Lower lobe of right lung (tissue), 2 donors: ENCODE measurements at regions not wholly inside any gene's neighbourhood (a gene's known extent, or its start where the extent isn't known, plus 50 kb on each side); places are given as distances from the start of the nearest gene placed in this dataset.
A peak's percentile ranks its signal among the peaks of the same experiment; 100 is the strongest.

Source experiments
- ATAC-seq, 2 donors: fragments of 200-7000 bp; cut with Tn5 transposase; one replicate each; pipeline ENCODE4 v1.9.1; 2020 to 2022; ENCODE audit warnings: mild to moderate bottlenecking in 2 of 2, moderate library complexity in 2 of 2
- DNase-seq: peaks from one replicate; pipeline ENCODE4 v3.0.0-alpha.2; 2020
- H3K27ac ChIP-seq: fragments of 200-600 bp; one replicate; pipeline ENCODE4 v1.8.0; 2022
- H3K27me3 ChIP-seq: fragments of 200-600 bp; one replicate; pipeline ENCODE4 v1.8.0; 2022; ENCODE audit warnings: low read depth
- H3K36me3 ChIP-seq: fragments of 200-600 bp; one replicate; pipeline ENCODE4 v1.8.0; 2022; ENCODE audit warnings: mild to moderate bottlenecking
- H3K4me1 ChIP-seq: fragments of 200-600 bp; one replicate; pipeline ENCODE4 v1.8.0; 2022
- H3K4me3 ChIP-seq: fragments of 200-600 bp; one replicate; pipeline ENCODE4 v1.8.0; 2022; ENCODE audit warnings: mild to moderate bottlenecking
- H3K9me3 ChIP-seq: fragments of 200-600 bp; one replicate; pipeline ENCODE4 v1.8.0; 2022
- CTCF ChIP-seq: fragments of 200-600 bp; IDR thresholded peaks from one replicate; pipeline ENCODE4 v1.8.0; 2022; ENCODE audit warnings: antibody characterized with exemption, mild to moderate bottlenecking
- intact Hi-C: fragments of 100-400 bp; cut with DNase I; formaldehyde crosslinking; loops from one replicate; pipeline ENCODE4 v1.11.0; 2022
- donor health status: DM: no; HTN: yes; CAD: no; lungs with severe emphysema.

- intact Hi-C loops, result no loop called here
- Histone ChIP-seq H3K27me3 (peaks cover 4% of the 10 kb centered on the region), H3K9me3 (no peaks in the 10 kb centered on the region), H3K27ac (no peak overlapping the region), H3K4me3 (no peak overlapping the region), H3K36me3 (no peaks in the 10 kb centered on the region), H3K4me1 (no peaks in the 10 kb centered on the region)
- no peak for ATAC-seq
- no peak for TF ChIP-seq CTCF
- DNase-seq, result no peak
Measured at GRCh38 chr2:105621038-105621437, 123.7 kb upstream of the NCK2 start.

DNA sequence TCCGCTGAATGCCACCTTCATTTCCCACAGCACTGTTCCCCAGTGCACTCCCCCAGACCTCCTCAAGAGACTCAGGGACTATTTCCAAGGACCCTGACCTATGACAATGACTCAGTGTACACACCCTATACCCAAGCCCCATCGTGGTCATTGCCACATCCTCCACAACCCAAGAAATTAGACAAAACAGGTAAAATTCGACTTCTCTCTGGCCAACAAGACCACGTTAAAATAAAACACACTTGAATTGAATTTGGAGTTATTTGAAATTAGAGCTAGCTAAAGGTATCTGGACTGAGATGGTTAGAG is 126.4 kb upstream of the NCK2 start:
- Histone ChIP-seq H3K4me1 (no peaks in the 10 kb centered on the region), H3K27me3 (peaks cover 4% of the 10 kb centered on the region), H3K9me3 (no peaks in the 10 kb centered on the region), H3K4me3 (no peak overlapping the region), H3K27ac (no peak overlapping the region), H3K36me3 (no peaks in the 10 kb centered on the region)
- intact Hi-C loops, result no loop called here
- ATAC-seq (no peak), DNase-seq (no peak)
- TF ChIP-seq CTCF, result no peak

- intact Hi-C loops, result no loop called here
- Histone ChIP-seq H3K4me1 (no peaks in the 10 kb centered on the region), H3K36me3 (no peaks in the 10 kb centered on the region), H3K27ac (no peak overlapping the region), H3K4me3 (no peak overlapping the region), H3K27me3 (peaks cover 4% of the 10 kb centered on the region), H3K9me3 (no peaks in the 10 kb centered on the region)
- ATAC-seq (peak in 1 of 2 donors; percentile 38), DNase-seq (no peak)
- no peak for TF ChIP-seq CTCF
Measured at GRCh38 chr2:105617631-105618350, 126.9 kb upstream of the NCK2 start.

DNA sequence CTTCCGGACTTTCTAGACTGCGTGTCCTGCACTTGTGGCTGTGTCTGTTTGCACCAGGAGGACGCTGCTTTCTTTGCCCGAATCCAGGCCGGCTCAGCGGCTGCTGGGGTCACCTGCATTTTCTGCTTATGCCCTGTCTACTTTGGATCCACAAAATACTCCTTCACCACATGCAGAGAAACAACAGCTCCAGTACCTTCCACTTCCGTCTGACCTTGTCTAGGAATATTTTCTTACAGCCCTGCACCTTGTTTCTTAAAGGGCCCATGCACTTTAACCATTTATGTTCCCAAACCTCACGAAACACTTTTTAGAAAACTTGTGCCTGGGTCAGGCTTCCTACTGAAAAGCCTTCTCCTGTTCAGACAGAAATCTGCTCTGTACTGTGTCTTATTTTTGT is 129.4 kb upstream of the NCK2 start:
- no peaks in the 10 kb centered on the region for H3K27me3 ChIP-seq
- H3K4me3 ChIP-seq, result no peak overlapping the region
- DNase-seq, result no peak
- no peak for TF ChIP-seq CTCF
- H3K36me3 ChIP-seq, result no peaks in the 10 kb centered on the region
- ATAC-seq, result no peak
- H3K9me3 ChIP-seq, result no peaks in the 10 kb centered on the region
- no peak overlapping the region for H3K27ac ChIP-seq
- intact Hi-C loops, result no loop called here
- H3K4me1 ChIP-seq, result no peaks in the 10 kb centered on the region

- H3K9me3 ChIP-seq, result no peaks in the 10 kb centered on the region
- H3K4me1 ChIP-seq, result no peaks in the 10 kb centered on the region
- H3K36me3 ChIP-seq, result no peaks in the 10 kb centered on the region
- no peak for TF ChIP-seq CTCF
- H3K27me3 ChIP-seq, result no peaks in the 10 kb centered on the region
- DNase-seq (no peak), ATAC-seq (no peak)
- no peak overlapping the region for H3K27ac ChIP-seq
- intact Hi-C loops, result no loop called here
- no peak overlapping the region for H3K4me3 ChIP-seq
Measured at GRCh38 chr2:105611811-105612424, 132.8 kb upstream of the NCK2 start.
